Heart right ventricle (tissue), 16 donors: ENCODE measurements at regions not wholly inside any gene's neighbourhood (a gene's known extent, or its start where the extent isn't known, plus 50 kb on each side); places are given as distances from the start of the nearest gene placed in this dataset.

Source experiments
- ATAC-seq, 8 donors: fragments of 200-7000 bp; cut with Tn5 transposase; one replicate each; pipeline ENCODE4 v1.9.1; 2020; ENCODE audit warnings: mild to moderate bottlenecking in 8 of 8, moderate library complexity in 8 of 8, moderate number of reproducible peaks in 1 of 8
- DNase-seq, 2 donors: peaks; one replicate each; pipeline ENCODE4 v3.0.0-alpha.2; 2020
- H3K27ac ChIP-seq, 10 donors: fragments of 200-600 bp; sonication (generic) in 2 of 10; one replicate each; pipeline versions ENCODE4 v1.5.0 to v1.8.0; 2020 to 2022; ENCODE audit warnings: mild to moderate bottlenecking in 3 of 10
- H3K27me3 ChIP-seq, 7 donors: fragments of 200-600 bp; one replicate each; pipeline ENCODE4 v1.8.0; 2021 to 2022; ENCODE audit warnings: mild to moderate bottlenecking in 2 of 7
- H3K36me3 ChIP-seq, 9 donors: fragments of 200-600 bp; sonication (generic) in 1 of 9; one replicate each; pipeline versions ENCODE4 v1.5.0 to v1.8.0; 2020 to 2022; ENCODE audit warnings: mild to moderate bottlenecking in 2 of 9
- H3K4me1 ChIP-seq, 9 donors: fragments of 200-600 bp; sonication (generic) in 1 of 9; one replicate each; pipeline versions ENCODE4 v1.5.0 to v1.8.0; 2020 to 2022; ENCODE audit warnings: mild to moderate bottlenecking in 4 of 9
- H3K4me3 ChIP-seq, 10 donors: fragments of 200-600 bp; sonication (generic) in 2 of 10; one replicate each; pipeline versions ENCODE4 v1.5.0 to v1.8.0; 2020 to 2022; ENCODE audit warnings: mild to moderate bottlenecking in 7 of 10, moderate library complexity in 2 of 10
- H3K9me3 ChIP-seq, 11 donors: fragments of 200-600 bp in 10 of 11; sonication (generic) in 2 of 11; one replicate each; pipeline versions ENCODE4 v1.5.0 to v1.8.0; 2013 to 2022; ENCODE audit warnings: mild to moderate bottlenecking in 2 of 11, control low read depth in 1 of 11, moderate library complexity in 1 of 11
- WGBS, 2 donors: extraction: QIAGEN DNeasy Blood & Tissue Kit; methylation state at CpG; one replicate each; pipeline ENCODE4 v1.1.7; 2013; ENCODE audit warnings: inconsistent platforms in 1 of 2; 5-methylcytosine and 5-hydroxymethylcytosine counted together
- intact Hi-C, 10 donors: fragments of 100-400 bp; cut with DNase I; formaldehyde crosslinking; loops; one replicate each; pipeline versions ENCODE4 v1.11.1 to v1.14.2; 2022
- TF ChIP-seq, protein P1 (sequence below), 9 donors: fragments of 200-600 bp; sonication (generic) in 2 of 9; IDR thresholded peaks; one replicate each; pipeline versions ENCODE4 v1.5.0 to v1.8.0; 2021 to 2022; ENCODE audit warnings: antibody characterized with exemption in 9 of 9, mild to moderate bottlenecking in 5 of 9, moderate library complexity in 1 of 9
- donor health status: Arrhythmogenic right ventricular cardiomyopathy.
- donor health status: ischemic (EF 13 %, LVEDD 7.1; RV severe dilation, severe dysfunction).
- donor health status: healthy with polysubstance abuse.
- donor health status: DM: no; HTN: yes; CAD: no.
- donor health status: DM: no; HTN: no; CAD: no.
- donor health status: ischemic (EF 25% LVEDD 6.9; RV normal size, moderate dysfunction).
- donor health status: ischemic (EF 25% LVEDD 5.7; RV mildly dilated, moderate dysfunction).
- donor health status: healthy.
- donor health status: DM: yes; HTN: yes; CAD: no.
- donor health status: Ischemic cardiomyopathy.
- donor health status: ischemic (EF 35%, LVEDD 5.7; RV mildly dilated, moderate dysfunction).
- donor health status: nonischemic (EF 11% LVEDD 7.7; RV severe dilation, severe dysfunction).
- donor health status: DM: yes; HTN: yes; CAD: no.
- donor health status: PGD.
- donor health status: ischemic (EF 29% LVEDD 5.4; RV normal size, mild dysfunction).
- donor health status: nonischemic (EF 23%, LVEDD 6.1; RV moderate dilation, normal function).

DNA sequence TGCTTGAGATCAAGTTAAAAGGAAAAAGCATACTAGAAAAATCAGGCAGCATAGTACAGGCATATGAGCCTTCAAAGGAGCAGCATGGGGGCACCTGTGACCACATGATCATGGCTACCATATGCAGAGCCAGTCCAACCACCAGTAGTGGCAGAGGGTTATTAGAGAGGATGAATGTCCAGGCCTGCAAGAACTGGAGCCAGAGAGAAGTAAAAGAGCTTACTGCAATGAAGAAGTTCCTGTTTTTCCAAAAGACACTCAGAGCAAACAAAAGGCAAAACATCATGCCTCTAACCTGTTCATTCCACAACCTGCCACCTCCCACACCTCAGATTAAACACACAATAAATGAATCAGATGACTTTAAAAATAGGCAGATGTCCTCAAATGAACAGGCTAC lies 99.6 kb upstream of the NAMPT start:
- no peak for DNase-seq
- no peaks in the 10 kb centered on the region for H3K36me3 ChIP-seq
- ATAC-seq: no peak
- H3K4me3 ChIP-seq: no peak overlapping the region
- no peaks in the 10 kb centered on the region for H3K9me3 ChIP-seq
- TF ChIP-seq, protein P1, sequence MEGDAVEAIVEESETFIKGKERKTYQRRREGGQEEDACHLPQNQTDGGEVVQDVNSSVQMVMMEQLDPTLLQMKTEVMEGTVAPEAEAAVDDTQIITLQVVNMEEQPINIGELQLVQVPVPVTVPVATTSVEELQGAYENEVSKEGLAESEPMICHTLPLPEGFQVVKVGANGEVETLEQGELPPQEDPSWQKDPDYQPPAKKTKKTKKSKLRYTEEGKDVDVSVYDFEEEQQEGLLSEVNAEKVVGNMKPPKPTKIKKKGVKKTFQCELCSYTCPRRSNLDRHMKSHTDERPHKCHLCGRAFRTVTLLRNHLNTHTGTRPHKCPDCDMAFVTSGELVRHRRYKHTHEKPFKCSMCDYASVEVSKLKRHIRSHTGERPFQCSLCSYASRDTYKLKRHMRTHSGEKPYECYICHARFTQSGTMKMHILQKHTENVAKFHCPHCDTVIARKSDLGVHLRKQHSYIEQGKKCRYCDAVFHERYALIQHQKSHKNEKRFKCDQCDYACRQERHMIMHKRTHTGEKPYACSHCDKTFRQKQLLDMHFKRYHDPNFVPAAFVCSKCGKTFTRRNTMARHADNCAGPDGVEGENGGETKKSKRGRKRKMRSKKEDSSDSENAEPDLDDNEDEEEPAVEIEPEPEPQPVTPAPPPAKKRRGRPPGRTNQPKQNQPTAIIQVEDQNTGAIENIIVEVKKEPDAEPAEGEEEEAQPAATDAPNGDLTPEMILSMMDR (IDR thresholded peaks at IDR 0.05): no peak
- no peak overlapping the region for H3K27ac ChIP-seq
- intact Hi-C loops: no loop called here
- no peaks in the 10 kb centered on the region for H3K4me1 ChIP-seq
- no peaks in the 10 kb centered on the region for H3K27me3 ChIP-seq

DNA sequence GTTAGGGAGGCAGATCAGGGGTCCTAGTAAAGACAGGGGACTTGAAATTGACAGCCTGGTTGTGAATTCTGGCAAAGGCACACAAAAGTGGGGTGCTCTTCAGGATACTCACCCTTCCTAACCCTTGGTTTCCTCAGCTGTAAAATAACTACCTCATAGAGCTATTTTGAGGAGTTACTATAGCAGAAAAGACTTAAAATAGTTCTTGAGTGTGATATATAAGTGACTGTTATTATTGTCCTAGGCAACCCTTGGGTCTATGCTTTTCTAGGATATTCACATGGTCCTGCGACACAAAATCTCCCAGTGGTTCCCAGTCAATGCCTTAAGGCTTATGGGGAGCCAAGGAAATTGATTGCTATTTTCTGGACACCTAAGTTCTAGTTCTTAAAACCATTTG lies 98.1 kb upstream of the NAMPT start:
- ATAC-seq (peak in 1 of 8 donors; percentile 51), DNase-seq (no peak)
- H3K27ac ChIP-seq: no peak overlapping the region
- H3K9me3 ChIP-seq: no peaks in the 10 kb centered on the region
- 76 to 77% methylated on average over 1 of the region's 1 CpG for WGBS, 2 donors
- TF ChIP-seq, protein P1 (IDR thresholded peaks at IDR 0.05): no peak
- H3K27me3 ChIP-seq: no peaks in the 10 kb centered on the region
- H3K36me3 ChIP-seq: no peaks in the 10 kb centered on the region
- no peak overlapping the region for H3K4me3 ChIP-seq
- H3K4me1 ChIP-seq: peaks cover 0 to under 1% (median 0%) of the 10 kb centered on the region in 9 donors
- intact Hi-C loops: no loop called here

- intact Hi-C loops: no loop called here
- ATAC-seq (no peak), DNase-seq (no peak)
- Histone ChIP-seq H3K36me3 (no peaks in the 10 kb centered on the region), H3K27ac (no peak overlapping the region), H3K9me3 (no peaks in the 10 kb centered on the region), H3K27me3 (no peaks in the 10 kb centered on the region), H3K4me1 (peaks cover 0 to 5% (median 0%) of the 10 kb centered on the region in 9 donors), H3K4me3 (no peak overlapping the region)
- WGBS, 2 donors: 73 to 97% methylated on average over 1 of the region's 1 CpG
- TF ChIP-seq, protein P1 (IDR thresholded peaks at IDR 0.05): no peak
These were observed 97.3 kb upstream of the NAMPT start for GRCh38 chr7:106382129-106382528.

DNA sequence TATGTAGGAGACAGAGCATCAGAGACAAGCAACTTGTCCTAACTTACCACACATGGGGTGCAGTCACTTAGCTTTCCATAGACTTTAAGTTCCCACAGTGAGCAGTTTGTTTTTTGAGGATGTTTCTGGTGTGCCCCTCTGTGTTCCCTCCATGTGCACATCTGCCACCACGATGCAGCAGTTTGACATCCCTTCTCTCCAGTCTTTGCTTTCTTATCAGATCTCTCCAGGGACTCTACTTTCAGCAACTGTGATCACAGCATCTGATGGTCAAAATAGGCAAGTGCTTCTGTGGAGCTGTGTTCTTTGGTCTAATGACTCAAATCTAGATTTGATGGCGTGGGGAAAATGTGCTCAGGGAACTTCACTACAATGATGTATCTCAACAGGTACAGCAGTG lies 96.5 kb upstream of the NAMPT start:
- intact Hi-C loops: no loop called here
- ATAC-seq: no peak
- no peaks in the 10 kb centered on the region for H3K9me3 ChIP-seq
- no peak overlapping the region for H3K27ac ChIP-seq
- H3K4me1 ChIP-seq: peaks cover 0 to 5% (median 0%) of the 10 kb centered on the region in 9 donors
- TF ChIP-seq, protein P1 (IDR thresholded peaks at IDR 0.05): no peak
- H3K4me3 ChIP-seq: no peak overlapping the region
- H3K36me3 ChIP-seq: no peaks in the 10 kb centered on the region
- DNase-seq: no peak
- no peaks in the 10 kb centered on the region for H3K27me3 ChIP-seq
- 60 to 64% methylated on average over 2 of the region's 2 CpGs for WGBS, 2 donors
